Liver (tissue), 3 donors: ENCODE measurements at regions not wholly inside any gene's neighbourhood (a gene's known extent, or its start where the extent isn't known, plus 50 kb on each side); places are given as distances from the start of the nearest gene placed in this dataset.
"Not testable (repeated sequence)": the region's sequence is repeated elsewhere in the genome, so short reads cannot be mapped to it uniquely, and the experiment has no call there.

Source experiments
- FOXA1 ChIP-seq: IDR thresholded peaks from 2 replicates; pipeline ENCODE4 v1.6.1; 2016; ENCODE audit warnings: antibody characterized with exemption
- HNF4G ChIP-seq: IDR thresholded peaks from 2 replicates; pipeline ENCODE4 v1.6.1; 2016; ENCODE audit warnings: antibody characterized with exemption
- RAD21 ChIP-seq, 2 donors: IDR thresholded peaks; 2 replicates each; pipeline ENCODE4 v1.6.1; 2016; ENCODE audit warnings: antibody characterized with exemption in 2 of 2, mild to moderate bottlenecking in 2 of 2
- SP1 ChIP-seq: IDR thresholded peaks from 2 replicates; pipeline ENCODE4 v1.6.1; 2018; ENCODE audit warnings: antibody characterized with exemption, mild to moderate bottlenecking
- TAF1 ChIP-seq: conservative IDR thresholded peaks from 2 replicates; pipeline ENCODE4 v1.6.1; 2016; ENCODE audit warnings: antibody characterized with exemption, mild to moderate bottlenecking
- YY1 ChIP-seq: IDR thresholded peaks from 2 replicates; pipeline ENCODE4 v1.6.1; 2016; ENCODE audit warnings: antibody characterized with exemption, mild to moderate bottlenecking
- TF ChIP-seq, protein P1 (sequence below): fragments of 150-350 bp; IDR thresholded peaks from 2 replicates; pipeline ENCODE4 v1.5.1; 2017; ENCODE audit warnings: improper control_type of control experiment, low read depth, low read length; ENCODE audit not compliant: missing input control
- TF ChIP-seq, protein P2 (sequence below): IDR thresholded peaks from 2 replicates; pipeline ENCODE4 v1.6.1; 2016; ENCODE audit warnings: antibody characterized with exemption
- TF ChIP-seq, protein P3 (sequence below): IDR thresholded peaks from 2 replicates; pipeline ENCODE4 v1.6.1; 2016; ENCODE audit warnings: antibody characterized with exemption, mild to moderate bottlenecking
- donor health status: healthy.
- donor health status: healthy.

DNA sequence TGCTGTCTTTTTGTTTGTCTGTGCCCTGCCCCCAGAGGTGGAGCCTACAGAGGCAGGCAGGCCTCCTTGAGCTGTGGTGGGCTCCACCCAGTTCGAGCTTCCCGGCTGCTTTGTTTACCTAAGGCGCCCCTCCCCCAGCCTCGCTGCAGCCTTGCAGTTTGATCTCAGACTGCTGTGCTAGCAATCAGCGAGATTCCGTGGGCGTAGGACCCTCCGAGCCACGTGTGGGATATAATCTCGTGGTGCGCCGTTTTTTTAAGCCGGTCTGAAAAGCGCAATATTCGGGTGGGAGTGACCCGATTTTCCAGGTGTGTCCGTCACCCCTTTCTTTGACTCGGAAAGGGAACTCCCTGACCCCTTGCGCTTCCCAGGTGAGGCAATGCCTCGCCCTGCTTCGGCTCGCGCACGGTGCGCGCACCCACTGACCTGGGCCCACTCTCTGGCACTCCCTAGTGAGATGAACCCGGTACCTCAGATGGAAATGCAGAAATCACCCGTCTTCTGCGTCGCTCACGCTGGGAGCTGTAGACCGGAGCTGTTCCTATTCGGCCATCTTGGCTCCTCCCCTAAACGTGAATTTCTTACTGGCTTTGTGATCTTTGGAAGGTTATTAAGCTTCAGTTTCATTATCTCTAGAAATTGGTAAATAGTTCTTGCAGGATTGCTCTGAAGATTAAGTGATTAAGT, 196.2 kb upstream of the ADO start:
- TF ChIP-seq, protein P1, sequence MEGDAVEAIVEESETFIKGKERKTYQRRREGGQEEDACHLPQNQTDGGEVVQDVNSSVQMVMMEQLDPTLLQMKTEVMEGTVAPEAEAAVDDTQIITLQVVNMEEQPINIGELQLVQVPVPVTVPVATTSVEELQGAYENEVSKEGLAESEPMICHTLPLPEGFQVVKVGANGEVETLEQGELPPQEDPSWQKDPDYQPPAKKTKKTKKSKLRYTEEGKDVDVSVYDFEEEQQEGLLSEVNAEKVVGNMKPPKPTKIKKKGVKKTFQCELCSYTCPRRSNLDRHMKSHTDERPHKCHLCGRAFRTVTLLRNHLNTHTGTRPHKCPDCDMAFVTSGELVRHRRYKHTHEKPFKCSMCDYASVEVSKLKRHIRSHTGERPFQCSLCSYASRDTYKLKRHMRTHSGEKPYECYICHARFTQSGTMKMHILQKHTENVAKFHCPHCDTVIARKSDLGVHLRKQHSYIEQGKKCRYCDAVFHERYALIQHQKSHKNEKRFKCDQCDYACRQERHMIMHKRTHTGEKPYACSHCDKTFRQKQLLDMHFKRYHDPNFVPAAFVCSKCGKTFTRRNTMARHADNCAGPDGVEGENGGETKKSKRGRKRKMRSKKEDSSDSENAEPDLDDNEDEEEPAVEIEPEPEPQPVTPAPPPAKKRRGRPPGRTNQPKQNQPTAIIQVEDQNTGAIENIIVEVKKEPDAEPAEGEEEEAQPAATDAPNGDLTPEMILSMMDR, result not testable (repeated sequence)
- TF ChIP-seq, protein P2, sequence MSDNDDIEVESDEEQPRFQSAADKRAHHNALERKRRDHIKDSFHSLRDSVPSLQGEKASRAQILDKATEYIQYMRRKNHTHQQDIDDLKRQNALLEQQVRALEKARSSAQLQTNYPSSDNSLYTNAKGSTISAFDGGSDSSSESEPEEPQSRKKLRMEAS, result not testable (repeated sequence)
- TF ChIP-seq TAF1; RAD21 (IDR thresholded peaks at IDR 0.05); FOXA1; SP1; HNF4G; YY1: not testable (repeated sequence)
- TF ChIP-seq, protein P3, sequence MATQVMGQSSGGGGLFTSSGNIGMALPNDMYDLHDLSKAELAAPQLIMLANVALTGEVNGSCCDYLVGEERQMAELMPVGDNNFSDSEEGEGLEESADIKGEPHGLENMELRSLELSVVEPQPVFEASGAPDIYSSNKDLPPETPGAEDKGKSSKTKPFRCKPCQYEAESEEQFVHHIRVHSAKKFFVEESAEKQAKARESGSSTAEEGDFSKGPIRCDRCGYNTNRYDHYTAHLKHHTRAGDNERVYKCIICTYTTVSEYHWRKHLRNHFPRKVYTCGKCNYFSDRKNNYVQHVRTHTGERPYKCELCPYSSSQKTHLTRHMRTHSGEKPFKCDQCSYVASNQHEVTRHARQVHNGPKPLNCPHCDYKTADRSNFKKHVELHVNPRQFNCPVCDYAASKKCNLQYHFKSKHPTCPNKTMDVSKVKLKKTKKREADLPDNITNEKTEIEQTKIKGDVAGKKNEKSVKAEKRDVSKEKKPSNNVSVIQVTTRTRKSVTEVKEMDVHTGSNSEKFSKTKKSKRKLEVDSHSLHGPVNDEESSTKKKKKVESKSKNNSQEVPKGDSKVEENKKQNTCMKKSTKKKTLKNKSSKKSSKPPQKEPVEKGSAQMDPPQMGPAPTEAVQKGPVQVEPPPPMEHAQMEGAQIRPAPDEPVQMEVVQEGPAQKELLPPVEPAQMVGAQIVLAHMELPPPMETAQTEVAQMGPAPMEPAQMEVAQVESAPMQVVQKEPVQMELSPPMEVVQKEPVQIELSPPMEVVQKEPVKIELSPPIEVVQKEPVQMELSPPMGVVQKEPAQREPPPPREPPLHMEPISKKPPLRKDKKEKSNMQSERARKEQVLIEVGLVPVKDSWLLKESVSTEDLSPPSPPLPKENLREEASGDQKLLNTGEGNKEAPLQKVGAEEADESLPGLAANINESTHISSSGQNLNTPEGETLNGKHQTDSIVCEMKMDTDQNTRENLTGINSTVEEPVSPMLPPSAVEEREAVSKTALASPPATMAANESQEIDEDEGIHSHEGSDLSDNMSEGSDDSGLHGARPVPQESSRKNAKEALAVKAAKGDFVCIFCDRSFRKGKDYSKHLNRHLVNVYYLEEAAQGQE, result not testable (repeated sequence)
